MM.1S (cell line): ENCODE measurements at regions not wholly inside any gene's neighbourhood (a gene's known extent, or its start where the extent isn't known, plus 50 kb on each side); places are given as distances from the start of the nearest gene placed in this dataset.

ENCODE experiments used
- EZH2 ChIP-seq: fragments of 300-600 bp; sonication (generic); optimal IDR thresholded peaks from 2 replicates; pipeline ENCODE3; 2017; ENCODE audit warnings: low read depth, mild to moderate bottlenecking, antibody characterized with exemption, low read length, mixed read lengths
- TF ChIP-seq, protein P1 (sequence below): fragments of 300-600 bp; sonication (generic); IDR thresholded peaks from 2 replicates; pipeline ENCODE4 v1.5.1; 2016; ENCODE audit warnings: antibody characterized with exemption, low read length, mixed read lengths

DNA sequence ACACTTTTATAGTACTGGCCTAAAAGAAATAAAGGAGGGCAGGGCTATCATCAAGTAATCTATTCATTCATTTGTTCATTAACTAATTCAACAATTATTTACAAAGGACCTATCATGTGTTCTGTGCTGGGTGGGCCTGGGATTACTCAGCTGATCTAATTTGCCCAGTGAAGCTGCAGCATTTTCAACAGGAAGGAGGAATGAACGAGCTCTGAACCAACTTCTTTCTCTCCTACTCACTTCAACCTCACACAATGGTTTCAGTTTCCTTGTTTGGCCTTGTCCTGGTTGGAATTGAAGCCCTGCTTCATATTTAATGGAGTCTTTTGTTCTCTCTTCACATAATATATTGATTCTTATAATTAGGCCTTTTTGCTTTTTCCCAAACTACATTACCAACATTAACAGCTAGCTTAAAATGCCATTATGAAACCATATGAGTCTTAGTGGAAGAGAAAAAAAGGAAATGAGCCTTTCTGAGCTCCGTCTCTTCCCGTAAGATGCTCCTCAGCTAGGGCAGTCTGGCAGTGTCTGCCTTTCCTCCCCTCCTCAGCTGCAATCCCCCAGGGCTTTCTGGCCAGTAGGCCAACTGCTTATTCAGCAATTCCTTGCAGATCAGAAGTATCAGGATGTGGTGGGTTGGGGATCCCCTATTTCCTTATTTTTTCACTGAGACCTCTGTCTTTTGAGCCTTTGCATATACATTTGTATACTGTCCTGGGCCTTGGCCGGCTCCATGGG, 79.4 kb upstream of the NRN1 start:
- TF ChIP-seq, protein P1, sequence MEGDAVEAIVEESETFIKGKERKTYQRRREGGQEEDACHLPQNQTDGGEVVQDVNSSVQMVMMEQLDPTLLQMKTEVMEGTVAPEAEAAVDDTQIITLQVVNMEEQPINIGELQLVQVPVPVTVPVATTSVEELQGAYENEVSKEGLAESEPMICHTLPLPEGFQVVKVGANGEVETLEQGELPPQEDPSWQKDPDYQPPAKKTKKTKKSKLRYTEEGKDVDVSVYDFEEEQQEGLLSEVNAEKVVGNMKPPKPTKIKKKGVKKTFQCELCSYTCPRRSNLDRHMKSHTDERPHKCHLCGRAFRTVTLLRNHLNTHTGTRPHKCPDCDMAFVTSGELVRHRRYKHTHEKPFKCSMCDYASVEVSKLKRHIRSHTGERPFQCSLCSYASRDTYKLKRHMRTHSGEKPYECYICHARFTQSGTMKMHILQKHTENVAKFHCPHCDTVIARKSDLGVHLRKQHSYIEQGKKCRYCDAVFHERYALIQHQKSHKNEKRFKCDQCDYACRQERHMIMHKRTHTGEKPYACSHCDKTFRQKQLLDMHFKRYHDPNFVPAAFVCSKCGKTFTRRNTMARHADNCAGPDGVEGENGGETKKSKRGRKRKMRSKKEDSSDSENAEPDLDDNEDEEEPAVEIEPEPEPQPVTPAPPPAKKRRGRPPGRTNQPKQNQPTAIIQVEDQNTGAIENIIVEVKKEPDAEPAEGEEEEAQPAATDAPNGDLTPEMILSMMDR = no peak
- TF ChIP-seq EZH2 = no peak
